ENCODE measurements at regions not wholly inside any gene's neighbourhood (a gene's known extent, or its start where the extent isn't known, plus 50 kb on each side); places are given as distances from the start of the nearest gene placed in this dataset.

DNA sequence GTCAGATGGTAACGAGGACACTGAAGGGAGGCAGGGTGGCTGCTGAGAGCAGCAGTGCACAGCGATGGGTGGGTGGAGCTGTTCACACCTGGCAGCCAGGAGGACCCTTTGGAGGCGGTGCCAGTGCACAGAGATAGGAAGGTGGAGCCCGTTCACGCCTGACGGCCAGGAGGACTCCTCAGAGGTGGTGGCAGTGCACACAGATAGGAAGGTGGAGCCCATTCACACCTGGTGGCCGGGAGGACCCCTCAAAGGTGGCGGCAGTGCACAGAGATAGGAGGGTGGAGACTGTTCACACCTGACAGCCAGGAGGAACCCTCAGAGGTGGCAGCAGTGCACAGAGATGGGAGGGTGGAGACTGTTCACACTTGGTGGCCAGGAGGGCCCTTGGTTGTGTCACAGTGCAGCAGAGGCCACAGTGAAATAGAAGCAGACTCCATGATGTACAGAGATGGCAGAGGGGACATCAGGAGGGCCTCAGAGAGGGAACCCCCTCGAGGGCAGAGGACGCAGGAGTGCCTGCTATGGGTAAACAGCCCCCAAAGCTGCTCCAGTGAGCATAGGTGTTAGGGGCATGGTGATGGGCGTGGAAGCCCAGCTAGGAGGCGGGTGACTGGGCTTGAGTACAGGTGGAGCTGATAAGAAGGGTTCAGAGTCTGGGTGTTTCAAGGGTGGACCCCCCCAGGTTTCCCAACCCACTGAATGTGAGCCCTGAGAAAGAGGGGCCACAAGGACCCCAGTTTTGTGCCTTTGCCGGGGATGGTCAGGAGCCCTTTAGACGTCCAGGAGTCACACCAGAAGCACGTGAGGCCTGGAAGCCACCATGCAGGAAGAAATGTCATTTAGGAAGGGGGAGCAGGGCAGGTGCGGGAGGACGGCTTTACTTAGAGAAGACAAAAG, 566.7 kb downstream of the BRD1 start:
- DNase-seq (ENCODE audit: extremely low read depth, low read depth): no peak
- no peak for TF ChIP-seq CTCF (IDR thresholded peaks at IDR 0.05; ENCODE audit: low read depth, low read length)

- DNase-seq (ENCODE audit: extremely low read depth, low read depth): no peak
- TF ChIP-seq CTCF (IDR thresholded peaks at IDR 0.05; ENCODE audit: low read depth, low read length): no peak
Measured at GRCh38 chr22:49259839-49260615, 567.6 kb downstream of the BRD1 start.

DNA sequence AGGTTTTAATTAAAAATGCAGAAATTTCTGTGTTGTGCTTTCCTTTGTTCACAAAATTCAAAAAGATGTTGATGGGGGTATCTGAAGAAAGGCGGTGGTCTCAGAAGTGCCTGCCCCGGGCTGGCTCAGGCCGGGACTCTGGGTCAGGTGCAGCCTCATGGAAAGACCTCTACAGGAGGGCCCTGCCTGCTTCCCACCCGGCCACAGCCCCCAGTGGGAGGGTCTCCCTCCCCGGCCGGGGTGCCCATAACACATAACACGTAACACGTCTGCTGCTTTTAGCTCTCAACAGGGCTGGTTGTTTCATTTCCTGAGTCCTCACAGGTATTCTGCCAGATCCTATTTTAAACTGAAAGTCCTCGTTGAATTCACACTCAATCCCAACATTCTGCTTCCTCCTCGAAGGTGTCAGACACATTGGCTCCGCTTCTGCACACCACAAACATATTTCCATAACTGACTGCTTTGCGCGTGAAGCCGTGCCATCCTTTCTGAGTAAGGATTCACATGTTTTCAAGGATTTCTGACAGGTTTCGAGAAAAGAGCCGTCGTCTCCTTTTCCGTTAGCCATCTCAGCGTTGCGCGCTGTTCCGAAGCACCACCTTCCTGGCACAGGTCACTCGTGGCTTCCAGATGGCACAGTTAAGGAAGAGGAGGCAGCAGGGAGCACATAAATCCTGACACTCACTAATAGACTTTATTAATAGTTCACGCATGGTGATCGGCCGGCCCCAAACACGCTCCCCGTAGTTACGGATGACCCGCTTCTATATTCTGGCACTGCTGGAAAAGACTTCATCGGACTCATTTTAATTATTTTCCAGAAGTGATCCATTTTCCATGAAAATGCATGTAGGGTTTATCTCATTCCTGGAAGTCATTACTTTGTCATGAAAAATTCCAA, 569.3 kb downstream of the BRD1 start:
- DNase-seq (ENCODE audit: extremely low read depth, low read depth): no peak
- TF ChIP-seq CTCF (IDR thresholded peaks at IDR 0.05; ENCODE audit: low read depth, low read length): no peak

- no peak for DNase-seq (ENCODE audit: extremely low read depth, low read depth)
- no peak for TF ChIP-seq CTCF (IDR thresholded peaks at IDR 0.05; ENCODE audit: low read depth, low read length)
Measured at GRCh38 chr22:49257551-49257961, 570.1 kb downstream of the BRD1 start.

GRCh38 chr22:49255741-49256318, 571.8 kb downstream of the BRD1 start:
- no peak for DNase-seq (ENCODE audit: extremely low read depth, low read depth)
- no peak for TF ChIP-seq CTCF (IDR thresholded peaks at IDR 0.05; ENCODE audit: low read depth, low read length)

GRCh38 chr22:49255154-49255553, 572.5 kb downstream of the BRD1 start:
- no peak for DNase-seq (ENCODE audit: extremely low read depth, low read depth)

More at GRCh38 chr22:49255154-49255553, 572.5 kb downstream of the BRD1 start:
- no peak for TF ChIP-seq CTCF (IDR thresholded peaks at IDR 0.05; ENCODE audit: low read depth, low read length)
